SK-N-SH treated with all-trans-retinoic acid at 6 μM for 48 hours (cell line): ENCODE measurements at regions not wholly inside any gene's neighbourhood (a gene's known extent, or its start where the extent isn't known, plus 50 kb on each side); places are given as distances from the start of the nearest gene placed in this dataset.

Experiments
- ATAC-seq: fragments of 200-7000 bp; cut with Tn5 transposase; 3 replicates; pipeline ENCODE4 v1.9.1; 2020; ENCODE audit warnings: mild to moderate bottlenecking, moderate library complexity
- ARNTL ChIP-seq: fragments of 450-650 bp; formaldehyde crosslinking; IDR thresholded peaks from 2 replicates; pipeline ENCODE4 v1.5.0; 2020; ENCODE audit warnings: low read depth, mild to moderate bottlenecking, moderate library complexity, borderline replicate concordance
- BACH2 ChIP-seq: fragments of 250-450 bp; sonication (Bioruptor Pico); IDR thresholded peaks from 2 replicates; pipeline ENCODE4 v1.9.0; 2021; ENCODE audit warnings: mild to moderate bottlenecking, borderline replicate concordance
- CSDC2 ChIP-seq: fragments of 250-450 bp; sonication (Bioruptor Pico); IDR thresholded peaks from 2 replicates; pipeline ENCODE4 v1.5.0; 2020; ENCODE audit warnings: mild to moderate bottlenecking, moderate library complexity
- ESRRG ChIP-seq: fragments of 250-450 bp; sonication (Bioruptor Pico); IDR thresholded peaks from 2 replicates; pipeline ENCODE4 v1.6.1; 2021; ENCODE audit warnings: mild to moderate bottlenecking
- GLIS3 ChIP-seq: fragments of 250-450 bp; sonication (Bioruptor Pico); IDR thresholded peaks from 2 replicates; pipeline ENCODE4 v1.5.0; 2020; ENCODE audit warnings: mild to moderate bottlenecking, moderate library complexity
- PPARA ChIP-seq: fragments of 250-450 bp; sonication (Bioruptor Pico); IDR thresholded peaks from 2 replicates; pipeline ENCODE4 v1.5.0; 2020; ENCODE audit warnings: mild to moderate bottlenecking, borderline replicate concordance
- RARB ChIP-seq: fragments of 250-450 bp; sonication (Bioruptor Pico); IDR thresholded peaks from 2 replicates; pipeline ENCODE4 v1.8.0; 2021; ENCODE audit warnings: mild to moderate bottlenecking, moderate library complexity
- ZC3H10 ChIP-seq: fragments of 250-450 bp; sonication (Bioruptor Pico); IDR thresholded peaks from 2 replicates; pipeline ENCODE4 v1.5.1; 2021; ENCODE audit warnings: mild to moderate bottlenecking, moderate library complexity
- ZFP3 ChIP-seq: fragments of 250-450 bp; sonication (Bioruptor Pico); IDR thresholded peaks from 2 replicates; pipeline ENCODE4 v1.5.0; 2020; ENCODE audit warnings: mild to moderate bottlenecking, moderate library complexity
- ZNF70 ChIP-seq: fragments of 450-650 bp; formaldehyde crosslinking; IDR thresholded peaks from 2 replicates; pipeline ENCODE4 v1.5.0; 2020; ENCODE audit warnings: mild to moderate bottlenecking, moderate library complexity
- ZNF8 ChIP-seq: fragments of 450-650 bp; formaldehyde crosslinking; IDR thresholded peaks from 2 replicates; pipeline ENCODE4 v1.5.0; 2020; ENCODE audit warnings: mild to moderate bottlenecking, moderate library complexity
- TF ChIP-seq, protein P1 (sequence below): fragments of 250-450 bp; sonication (Bioruptor Pico); IDR thresholded peaks from 2 replicates; pipeline ENCODE4 v1.8.0; 2020; ENCODE audit warnings: mild to moderate bottlenecking, moderate library complexity, borderline replicate concordance
- TF ChIP-seq, protein P2 (sequence below): fragments of 250-450 bp; sonication (Bioruptor Pico); IDR thresholded peaks from 2 replicates; pipeline ENCODE4 v1.5.1; 2020; ENCODE audit warnings: low read depth, mild to moderate bottlenecking, moderate library complexity
- TF ChIP-seq, protein P3 (sequence below): fragments of 250-450 bp; sonication (Bioruptor Pico); IDR thresholded peaks from 2 replicates; pipeline ENCODE4 v1.8.0; 2021; ENCODE audit warnings: low read depth, mild to moderate bottlenecking, moderate library complexity, borderline replicate concordance
- TF ChIP-seq, protein P4 (sequence below): fragments of 250-450 bp; sonication (Bioruptor Pico); IDR thresholded peaks from 2 replicates; pipeline ENCODE4 v1.5.1; 2021; ENCODE audit warnings: mild to moderate bottlenecking, moderate library complexity
- TF ChIP-seq, protein P5 (sequence below): fragments of 250-450 bp; sonication (Bioruptor Pico); IDR thresholded peaks from 2 replicates; pipeline ENCODE4 v1.5.0; 2020; ENCODE audit warnings: mild to moderate bottlenecking, moderate library complexity

DNA sequence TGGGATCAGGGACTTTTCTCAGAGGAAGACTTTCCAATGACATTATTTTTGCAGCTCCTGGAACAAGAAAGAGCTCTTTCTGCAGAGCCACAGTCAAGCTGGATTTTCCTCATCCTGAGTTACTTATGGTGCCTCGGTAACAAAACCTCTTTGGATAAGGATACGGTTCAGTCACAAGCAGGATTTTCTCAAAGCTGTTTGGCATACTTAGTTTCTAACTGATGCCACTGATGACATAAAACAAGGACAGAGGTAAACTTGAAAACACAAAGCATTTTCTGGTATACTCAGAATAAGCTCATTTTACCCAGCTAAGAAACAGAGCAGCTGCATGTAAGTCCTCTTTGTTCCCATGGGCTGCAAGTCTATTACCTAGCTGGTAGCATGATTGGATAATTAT lies 340.9 kb upstream of the MEOX2 start:
- ATAC-seq: no peak
- TF ChIP-seq CSDC2 (CRISPR knock-in tag): no peak
- no peak for TF ChIP-seq ZNF8 (CRISPR knock-in tag)
- TF ChIP-seq, protein P1, sequence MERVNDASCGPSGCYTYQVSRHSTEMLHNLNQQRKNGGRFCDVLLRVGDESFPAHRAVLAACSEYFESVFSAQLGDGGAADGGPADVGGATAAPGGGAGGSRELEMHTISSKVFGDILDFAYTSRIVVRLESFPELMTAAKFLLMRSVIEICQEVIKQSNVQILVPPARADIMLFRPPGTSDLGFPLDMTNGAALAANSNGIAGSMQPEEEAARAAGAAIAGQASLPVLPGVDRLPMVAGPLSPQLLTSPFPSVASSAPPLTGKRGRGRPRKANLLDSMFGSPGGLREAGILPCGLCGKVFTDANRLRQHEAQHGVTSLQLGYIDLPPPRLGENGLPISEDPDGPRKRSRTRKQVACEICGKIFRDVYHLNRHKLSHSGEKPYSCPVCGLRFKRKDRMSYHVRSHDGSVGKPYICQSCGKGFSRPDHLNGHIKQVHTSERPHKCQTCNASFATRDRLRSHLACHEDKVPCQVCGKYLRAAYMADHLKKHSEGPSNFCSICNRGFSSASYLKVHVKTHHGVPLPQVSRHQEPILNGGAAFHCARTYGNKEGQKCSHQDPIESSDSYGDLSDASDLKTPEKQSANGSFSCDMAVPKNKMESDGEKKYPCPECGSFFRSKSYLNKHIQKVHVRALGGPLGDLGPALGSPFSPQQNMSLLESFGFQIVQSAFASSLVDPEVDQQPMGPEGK (CRISPR knock-in tag): no peak
- TF ChIP-seq, protein P2, sequence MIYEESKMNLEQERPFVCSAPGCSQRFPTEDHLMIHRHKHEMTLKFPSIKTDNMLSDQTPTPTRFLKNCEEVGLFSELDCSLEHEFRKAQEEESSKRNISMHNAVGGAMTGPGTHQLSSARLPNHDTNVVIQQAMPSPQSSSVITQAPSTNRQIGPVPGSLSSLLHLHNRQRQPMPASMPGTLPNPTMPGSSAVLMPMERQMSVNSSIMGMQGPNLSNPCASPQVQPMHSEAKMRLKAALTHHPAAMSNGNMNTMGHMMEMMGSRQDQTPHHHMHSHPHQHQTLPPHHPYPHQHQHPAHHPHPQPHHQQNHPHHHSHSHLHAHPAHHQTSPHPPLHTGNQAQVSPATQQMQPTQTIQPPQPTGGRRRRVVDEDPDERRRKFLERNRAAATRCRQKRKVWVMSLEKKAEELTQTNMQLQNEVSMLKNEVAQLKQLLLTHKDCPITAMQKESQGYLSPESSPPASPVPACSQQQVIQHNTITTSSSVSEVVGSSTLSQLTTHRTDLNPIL: no peak
- TF ChIP-seq, protein P3, sequence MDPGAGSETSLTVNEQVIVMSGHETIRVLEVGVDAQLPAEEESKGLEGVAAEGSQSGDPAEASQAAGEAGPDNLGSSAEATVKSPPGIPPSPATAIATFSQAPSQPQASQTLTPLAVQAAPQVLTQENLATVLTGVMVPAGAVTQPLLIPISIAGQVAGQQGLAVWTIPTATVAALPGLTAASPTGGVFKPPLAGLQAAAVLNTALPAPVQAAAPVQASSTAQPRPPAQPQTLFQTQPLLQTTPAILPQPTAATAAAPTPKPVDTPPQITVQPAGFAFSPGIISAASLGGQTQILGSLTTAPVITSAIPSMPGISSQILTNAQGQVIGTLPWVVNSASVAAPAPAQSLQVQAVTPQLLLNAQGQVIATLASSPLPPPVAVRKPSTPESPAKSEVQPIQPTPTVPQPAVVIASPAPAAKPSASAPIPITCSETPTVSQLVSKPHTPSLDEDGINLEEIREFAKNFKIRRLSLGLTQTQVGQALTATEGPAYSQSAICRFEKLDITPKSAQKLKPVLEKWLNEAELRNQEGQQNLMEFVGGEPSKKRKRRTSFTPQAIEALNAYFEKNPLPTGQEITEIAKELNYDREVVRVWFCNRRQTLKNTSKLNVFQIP: no peak
- no peak for TF ChIP-seq PPARA
- TF ChIP-seq ZFP3 (CRISPR knock-in tag): no peak
- TF ChIP-seq ZC3H10: no peak
- TF ChIP-seq, protein P4, sequence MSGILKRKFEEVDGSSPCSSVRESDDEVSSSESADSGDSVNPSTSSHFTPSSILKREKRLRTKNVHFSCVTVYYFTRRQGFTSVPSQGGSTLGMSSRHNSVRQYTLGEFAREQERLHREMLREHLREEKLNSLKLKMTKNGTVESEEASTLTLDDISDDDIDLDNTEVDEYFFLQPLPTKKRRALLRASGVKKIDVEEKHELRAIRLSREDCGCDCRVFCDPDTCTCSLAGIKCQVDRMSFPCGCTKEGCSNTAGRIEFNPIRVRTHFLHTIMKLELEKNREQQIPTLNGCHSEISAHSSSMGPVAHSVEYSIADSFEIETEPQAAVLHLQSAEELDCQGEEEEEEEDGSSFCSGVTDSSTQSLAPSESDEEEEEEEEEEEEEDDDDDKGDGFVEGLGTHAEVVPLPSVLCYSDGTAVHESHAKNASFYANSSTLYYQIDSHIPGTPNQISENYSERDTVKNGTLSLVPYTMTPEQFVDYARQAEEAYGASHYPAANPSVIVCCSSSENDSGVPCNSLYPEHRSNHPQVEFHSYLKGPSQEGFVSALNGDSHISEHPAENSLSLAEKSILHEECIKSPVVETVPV (CRISPR knock-in tag): no peak
- TF ChIP-seq, protein P5, sequence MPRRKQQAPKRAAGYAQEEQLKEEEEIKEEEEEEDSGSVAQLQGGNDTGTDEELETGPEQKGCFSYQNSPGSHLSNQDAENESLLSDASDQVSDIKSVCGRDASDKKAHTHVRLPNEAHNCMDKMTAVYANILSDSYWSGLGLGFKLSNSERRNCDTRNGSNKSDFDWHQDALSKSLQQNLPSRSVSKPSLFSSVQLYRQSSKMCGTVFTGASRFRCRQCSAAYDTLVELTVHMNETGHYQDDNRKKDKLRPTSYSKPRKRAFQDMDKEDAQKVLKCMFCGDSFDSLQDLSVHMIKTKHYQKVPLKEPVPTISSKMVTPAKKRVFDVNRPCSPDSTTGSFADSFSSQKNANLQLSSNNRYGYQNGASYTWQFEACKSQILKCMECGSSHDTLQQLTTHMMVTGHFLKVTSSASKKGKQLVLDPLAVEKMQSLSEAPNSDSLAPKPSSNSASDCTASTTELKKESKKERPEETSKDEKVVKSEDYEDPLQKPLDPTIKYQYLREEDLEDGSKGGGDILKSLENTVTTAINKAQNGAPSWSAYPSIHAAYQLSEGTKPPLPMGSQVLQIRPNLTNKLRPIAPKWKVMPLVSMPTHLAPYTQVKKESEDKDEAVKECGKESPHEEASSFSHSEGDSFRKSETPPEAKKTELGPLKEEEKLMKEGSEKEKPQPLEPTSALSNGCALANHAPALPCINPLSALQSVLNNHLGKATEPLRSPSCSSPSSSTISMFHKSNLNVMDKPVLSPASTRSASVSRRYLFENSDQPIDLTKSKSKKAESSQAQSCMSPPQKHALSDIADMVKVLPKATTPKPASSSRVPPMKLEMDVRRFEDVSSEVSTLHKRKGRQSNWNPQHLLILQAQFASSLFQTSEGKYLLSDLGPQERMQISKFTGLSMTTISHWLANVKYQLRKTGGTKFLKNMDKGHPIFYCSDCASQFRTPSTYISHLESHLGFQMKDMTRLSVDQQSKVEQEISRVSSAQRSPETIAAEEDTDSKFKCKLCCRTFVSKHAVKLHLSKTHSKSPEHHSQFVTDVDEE (CRISPR knock-in tag): no peak
- TF ChIP-seq ESRRG: no peak

DNA sequence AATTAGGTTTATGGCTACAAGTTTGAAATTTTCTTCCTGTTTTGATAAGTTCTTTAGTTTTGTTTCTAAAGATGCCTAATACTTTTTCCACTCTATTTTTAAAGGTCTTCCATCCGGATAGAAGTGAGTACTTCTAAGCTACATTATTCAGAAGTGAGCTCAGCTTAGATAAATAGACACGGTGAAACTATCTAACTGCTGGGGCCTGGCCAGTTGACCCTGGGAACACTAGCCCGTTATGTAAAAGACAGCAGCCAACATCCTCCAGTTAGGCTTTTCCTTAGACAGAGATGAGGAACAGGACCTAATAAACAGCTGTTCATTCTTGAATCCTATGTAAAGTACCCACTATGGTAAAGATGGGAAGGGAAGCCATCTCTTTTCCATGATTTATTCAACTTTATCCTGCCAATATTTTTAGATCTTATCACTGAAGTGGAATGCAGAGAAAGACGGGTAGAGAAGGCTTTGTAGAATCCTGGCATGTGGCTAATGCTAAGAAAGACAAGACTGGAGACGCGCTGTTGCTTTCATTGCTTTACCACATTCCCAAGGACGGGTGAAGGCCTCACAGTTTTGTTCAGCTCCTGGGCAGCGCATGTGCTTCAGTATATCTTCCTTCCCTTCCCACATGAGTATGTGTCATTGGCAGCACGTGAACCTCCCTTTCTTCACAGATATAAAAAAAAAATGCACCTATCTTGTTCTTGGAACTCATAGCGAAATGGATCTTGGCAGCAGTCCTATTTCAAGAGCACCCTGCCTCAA lies 340.0 kb upstream of the MEOX2 start:
- no peak for TF ChIP-seq CSDC2 (CRISPR knock-in tag)
- TF ChIP-seq, protein P2: no peak
- no peak for TF ChIP-seq GLIS3 (CRISPR knock-in tag)
- TF ChIP-seq, protein P5 (CRISPR knock-in tag): no peak
- TF ChIP-seq ZNF70 (CRISPR knock-in tag): no peak
- TF ChIP-seq RARB: no peak
- TF ChIP-seq PPARA: no peak
- TF ChIP-seq ARNTL: no peak
- no peak for TF ChIP-seq ESRRG
- no peak for TF ChIP-seq ZNF8 (CRISPR knock-in tag)
- no peak for TF ChIP-seq ZFP3 (CRISPR knock-in tag)
- no peak for TF ChIP-seq BACH2
- TF ChIP-seq ZC3H10: no peak
- ATAC-seq: no peak
